Fibroblast of pulmonary artery (primary cell): ENCODE measurements at regions not wholly inside any gene's neighbourhood (a gene's known extent, or its start where the extent isn't known, plus 50 kb on each side); places are given as distances from the start of the nearest gene placed in this dataset.

Experiments
- DNase-seq: peaks from one replicate; pipeline ENCODE4 v3.0.0-alpha.2; 2010; ENCODE audit warnings: low read depth
- H3K4me3 ChIP-seq: replicated peaks from 2 replicates; pipeline ENCODE4 v1.5.1; 2011; ENCODE audit warnings: low read depth, mild to moderate bottlenecking, control low read depth, low read length, moderate library complexity
- TF ChIP-seq, protein P1 (sequence below): IDR thresholded peaks from 2 replicates; pipeline ENCODE4 v1.5.1; 2011; ENCODE audit warnings: mild to moderate bottlenecking, control low read depth, low read length, inconsistent platforms; ENCODE audit errors: missing control alignments

DNA sequence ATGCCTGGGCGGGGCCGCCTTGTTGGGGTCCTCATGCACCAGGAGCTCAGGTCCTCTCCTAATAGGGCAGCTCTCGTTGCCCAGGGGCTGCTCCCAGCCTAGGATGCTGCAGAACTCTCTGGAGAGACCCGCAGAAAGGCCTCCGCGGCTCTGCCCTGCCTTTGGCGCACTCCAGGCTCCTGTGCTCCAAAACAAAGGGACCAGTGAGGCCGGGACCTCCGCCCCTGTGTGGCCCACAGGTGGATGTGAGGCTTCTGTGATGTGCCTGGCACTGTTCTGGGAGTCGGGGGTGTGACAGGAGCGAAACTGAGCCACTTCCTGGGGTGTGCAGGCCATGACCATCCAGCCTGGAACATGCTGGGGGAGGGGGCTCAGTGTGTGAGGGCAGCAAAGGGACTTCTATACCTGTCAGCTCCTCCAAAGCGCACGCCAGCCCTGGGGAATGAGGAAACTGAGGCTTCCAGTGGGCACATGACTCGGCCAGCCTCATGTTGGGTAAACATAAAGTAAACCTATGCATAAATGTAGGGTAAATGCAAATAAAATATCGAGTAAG, 153.2 kb downstream of the IRF8 start:
- no peak overlapping the region for H3K4me3 ChIP-seq
- no peak for DNase-seq
- TF ChIP-seq, protein P1, sequence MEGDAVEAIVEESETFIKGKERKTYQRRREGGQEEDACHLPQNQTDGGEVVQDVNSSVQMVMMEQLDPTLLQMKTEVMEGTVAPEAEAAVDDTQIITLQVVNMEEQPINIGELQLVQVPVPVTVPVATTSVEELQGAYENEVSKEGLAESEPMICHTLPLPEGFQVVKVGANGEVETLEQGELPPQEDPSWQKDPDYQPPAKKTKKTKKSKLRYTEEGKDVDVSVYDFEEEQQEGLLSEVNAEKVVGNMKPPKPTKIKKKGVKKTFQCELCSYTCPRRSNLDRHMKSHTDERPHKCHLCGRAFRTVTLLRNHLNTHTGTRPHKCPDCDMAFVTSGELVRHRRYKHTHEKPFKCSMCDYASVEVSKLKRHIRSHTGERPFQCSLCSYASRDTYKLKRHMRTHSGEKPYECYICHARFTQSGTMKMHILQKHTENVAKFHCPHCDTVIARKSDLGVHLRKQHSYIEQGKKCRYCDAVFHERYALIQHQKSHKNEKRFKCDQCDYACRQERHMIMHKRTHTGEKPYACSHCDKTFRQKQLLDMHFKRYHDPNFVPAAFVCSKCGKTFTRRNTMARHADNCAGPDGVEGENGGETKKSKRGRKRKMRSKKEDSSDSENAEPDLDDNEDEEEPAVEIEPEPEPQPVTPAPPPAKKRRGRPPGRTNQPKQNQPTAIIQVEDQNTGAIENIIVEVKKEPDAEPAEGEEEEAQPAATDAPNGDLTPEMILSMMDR: no peak

DNA sequence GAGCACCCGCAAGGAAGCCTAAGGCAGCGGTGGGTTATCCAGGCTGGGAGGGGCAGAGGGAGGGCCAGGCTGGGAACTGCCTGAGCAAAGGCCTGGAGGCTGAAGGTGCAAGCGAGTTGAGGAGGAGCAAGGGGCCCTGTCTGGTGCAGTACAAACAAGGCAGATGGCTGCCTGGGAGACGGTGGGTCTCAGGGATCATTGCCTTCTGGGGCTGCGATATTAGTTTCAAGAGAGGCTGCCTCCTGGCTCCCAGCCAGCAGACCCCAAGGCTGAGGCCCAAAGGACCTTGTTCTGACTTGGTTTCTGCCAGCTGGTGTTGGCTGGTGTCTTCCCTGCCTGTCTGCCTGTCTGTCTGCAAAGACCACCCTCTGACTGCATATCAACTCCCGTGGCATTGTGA, 154.0 kb downstream of the IRF8 start:
- H3K4me3 ChIP-seq: no peak overlapping the region
- DNase-seq: no peak
- TF ChIP-seq, protein P1: no peak

DNA sequence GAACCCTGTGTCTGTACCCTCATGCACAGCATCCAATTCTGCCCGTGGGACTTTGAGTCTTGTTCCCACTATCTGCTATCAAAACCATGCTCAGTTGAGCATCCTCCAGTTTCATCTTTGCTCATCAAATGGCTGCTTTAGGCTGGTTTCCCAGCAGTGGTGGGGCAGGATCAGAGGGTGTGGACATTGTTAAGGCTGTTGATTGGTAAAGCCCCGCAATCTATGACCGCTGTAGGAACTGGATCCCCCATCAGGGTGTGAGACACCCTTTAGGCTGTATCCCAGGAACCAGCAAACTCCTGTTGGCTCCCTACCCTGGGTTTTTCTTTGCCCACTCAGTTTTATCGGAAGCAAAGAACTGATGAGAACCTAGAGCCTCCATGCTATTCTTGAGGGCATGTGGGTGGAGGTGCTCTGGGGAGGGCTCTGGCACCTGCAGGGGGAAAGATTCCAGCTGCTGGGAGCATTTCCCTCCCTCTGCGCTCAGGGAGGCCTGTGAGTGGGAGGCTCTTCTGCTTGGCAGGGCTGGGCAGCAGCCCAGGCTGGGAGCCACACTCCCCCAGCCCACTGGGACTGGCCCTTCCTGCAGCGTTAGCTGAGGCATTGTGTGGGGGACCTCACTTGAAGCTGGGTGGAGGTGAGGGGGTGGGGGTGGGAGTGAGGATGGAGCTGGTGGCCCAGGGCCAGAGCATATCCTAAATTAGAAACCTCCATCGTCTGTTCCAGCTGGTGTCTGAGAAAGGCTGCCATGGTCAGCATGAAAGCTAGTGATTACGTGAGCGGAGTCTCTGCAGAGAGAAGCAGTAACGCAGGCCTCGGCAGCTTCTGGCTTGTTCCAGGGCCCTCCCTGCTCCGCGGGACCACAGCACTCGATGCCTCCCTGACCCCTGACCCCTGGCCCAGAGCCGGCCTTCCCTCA, 160.6 kb downstream of the IRF8 start:
- TF ChIP-seq, protein P1: no peak
- DNase-seq: peak; percentile 29
- H3K4me3 ChIP-seq: no peak overlapping the region

DNA sequence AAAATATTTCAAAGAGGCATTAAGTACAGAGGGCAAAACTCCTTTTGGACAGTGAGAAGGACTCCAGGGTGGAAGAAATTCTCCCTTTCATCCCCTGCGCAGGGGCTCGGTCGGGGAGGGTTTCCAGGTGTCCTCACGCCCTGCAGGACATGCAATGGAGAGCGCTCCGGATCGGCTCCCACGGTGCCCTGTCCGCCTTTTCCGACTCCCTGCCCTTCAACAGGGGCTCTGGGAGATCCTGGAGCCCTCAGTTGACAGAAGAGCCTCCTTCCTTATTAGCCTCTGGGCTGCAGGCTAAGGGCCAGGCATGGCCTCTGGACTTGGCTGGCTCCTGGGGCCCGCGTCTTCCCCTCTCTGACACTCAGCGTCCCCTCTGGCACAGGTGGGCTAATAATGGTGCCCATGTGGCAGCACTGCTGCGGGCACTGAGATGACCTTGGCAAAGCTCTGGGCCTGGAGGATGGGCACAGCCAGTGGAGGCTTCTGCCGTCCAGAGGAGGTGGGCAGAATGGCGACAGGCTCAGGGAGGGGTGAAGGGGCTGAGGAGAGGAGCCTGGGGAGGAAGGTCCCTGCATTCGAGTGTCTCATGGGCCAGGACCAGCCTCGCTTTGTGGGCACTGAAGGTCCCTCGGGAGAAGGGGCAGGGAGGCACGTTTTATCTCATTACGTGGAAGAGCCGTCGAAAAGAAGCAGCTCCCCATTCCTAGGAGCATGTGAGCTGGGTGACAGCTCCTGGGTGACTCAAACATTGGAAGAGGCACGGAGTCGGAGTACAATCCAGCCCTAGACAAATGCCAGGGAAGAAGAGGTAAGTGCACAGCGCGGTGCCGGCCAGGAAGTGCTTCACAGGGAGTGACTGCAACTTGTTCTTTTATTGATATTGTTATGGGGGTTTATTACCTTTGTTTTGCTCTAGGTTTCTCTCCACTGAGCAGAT, 161.7 kb downstream of the IRF8 start:
- H3K4me3 ChIP-seq: no peak overlapping the region
- TF ChIP-seq, protein P1: no peak
- DNase-seq: no peak

DNA sequence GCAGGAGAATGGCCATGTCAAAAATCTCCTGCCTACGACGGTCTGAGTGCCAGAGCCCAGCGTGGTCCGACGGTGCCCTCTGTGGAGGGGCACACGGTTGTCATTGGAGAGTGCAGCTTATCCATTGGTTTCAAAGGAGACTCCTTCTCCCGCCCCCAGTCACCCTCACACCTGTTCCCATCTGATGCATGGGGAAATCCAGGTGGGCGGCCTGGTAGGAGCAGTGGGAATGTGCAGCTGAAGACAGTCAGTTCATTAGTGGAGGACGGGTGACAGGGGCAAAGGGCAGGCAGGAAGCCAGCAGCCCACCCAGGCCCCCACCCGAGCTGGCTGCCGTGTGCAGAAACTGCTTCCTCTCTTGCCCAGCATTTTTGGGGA, 162.3 kb downstream of the IRF8 start:
- no peak overlapping the region for H3K4me3 ChIP-seq
- TF ChIP-seq, protein P1: no peak
- DNase-seq: no peak

DNA sequence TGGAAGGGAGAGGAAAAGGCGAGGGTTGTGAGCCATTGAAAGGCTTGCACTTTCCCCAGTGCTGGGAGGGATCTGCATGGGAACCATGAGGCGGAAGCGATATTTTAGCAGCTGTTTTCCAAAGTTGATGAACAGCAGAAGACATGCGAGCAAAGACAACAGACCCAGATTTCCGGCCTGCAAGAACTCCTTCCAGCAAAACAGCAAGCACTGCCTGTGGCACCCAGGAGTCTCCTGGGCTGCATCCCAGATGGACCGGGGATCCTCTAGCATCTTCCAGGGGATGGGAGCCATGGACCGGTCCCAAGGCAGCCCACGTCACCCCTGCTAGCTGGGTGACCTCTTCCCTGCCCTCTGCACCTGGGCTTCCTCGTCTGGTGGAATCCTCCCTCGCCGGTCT, 162.8 kb downstream of the IRF8 start:
- no peak for DNase-seq
- TF ChIP-seq, protein P1: no peak
- H3K4me3 ChIP-seq: no peak overlapping the region
